GM12878 (cell line): ENCODE measurements at regions not wholly inside any gene's neighbourhood (a gene's known extent, or its start where the extent isn't known, plus 50 kb on each side); places are given as distances from the start of the nearest gene placed in this dataset.

Source experiments
- ATAC-seq: fragments of 200-7000 bp; cut with Tn5 transposase; 3 replicates; pipeline ENCODE4 v1.9.1; 2020; ENCODE audit warnings: mild to moderate bottlenecking, moderate library complexity
- BruUV-seq: library from RNA; stranded (reverse); fragments of 400-500 nt; replicated peaks from 2 replicates; lab custom pipeline; 2021; lab: Mats Ljungman, UMichigan
- CTCF ChIA-PET: fragments of 300-600 bp; sonication (Branson Sonifier 250); formaldehyde crosslinking; extraction: SDS; loops from one replicate; lab custom pipeline; 2021; ENCODE audit warnings: inconsistent platforms; lab: Yijun Ruan, JAX
- POLR2A ChIA-PET: fragments of 350-600 bp; formaldehyde crosslinking; extraction: SDS; loops from one replicate; lab custom pipeline; 2021; ENCODE audit warnings: inconsistent platforms; lab: Charles Lee
- RAD21 ChIA-PET: fragments of 300-600 bp; sonication (Branson Sonifier 250); formaldehyde crosslinking; loops from one replicate; lab custom pipeline; 2023; ENCODE audit warnings: antibody characterized with exemption; ENCODE audit not compliant: unreplicated experiment; lab: Charles Lee
- SMC1A ChIA-PET: fragments of 300-600 bp; sonication (Branson Sonifier 250); formaldehyde crosslinking; loops from one replicate; lab custom pipeline; 2023; ENCODE audit not compliant: unreplicated experiment, uncharacterized antibody; lab: Charles Lee
- DNase-seq: peaks from one replicate; pipeline ENCODE4 v3.0.0-alpha.2; 2011; ENCODE audit warnings: low read depth, low spot score
- FAIRE-seq: peaks from 3 replicates; lab custom pipeline; 2011; peaks lifted over from hg19 to GRCh38; lab: Jason Lieb, UNC
- H2AFZ ChIP-seq: 2 replicates; pipeline ENCODE4 v1.6.0; 2011; ENCODE audit warnings: low read depth, low read length, control low read depth; ENCODE audit not compliant: control insufficient read depth
- H3K27ac ChIP-seq: 2 replicates; pipeline ENCODE4 v1.5.1; 2011; ENCODE audit warnings: control low read depth; ENCODE audit not compliant: control insufficient read depth, insufficient read depth
- H3K27me3 ChIP-seq, 2 experiments: replicated peaks in 1 of 2; 2 replicates each; pipeline versions ENCODE4 v1.6.0 to v1.6.1; 2011; ENCODE audit warnings: low read length in 1 of 2; ENCODE audit not compliant: control insufficient read depth in 2 of 2, insufficient read depth in 2 of 2
- H3K36me3 ChIP-seq, 2 experiments: 2 replicates each; pipeline ENCODE4 v1.5.1; 2011; ENCODE audit warnings: low read length in 1 of 2; ENCODE audit not compliant: control insufficient read depth in 2 of 2, insufficient read depth in 2 of 2
- H3K4me1 ChIP-seq: 2 replicates; pipeline ENCODE4 v1.6.1; 2011; ENCODE audit warnings: mild to moderate bottlenecking, low read length, moderate library complexity, mixed read lengths; ENCODE audit not compliant: control insufficient read depth, insufficient read depth
- H3K4me2 ChIP-seq: 2 replicates; pipeline ENCODE4 v1.6.0; 2011; ENCODE audit warnings: control low read depth; ENCODE audit not compliant: control insufficient read depth, insufficient read depth
- H3K4me3 ChIP-seq: fragments of 200-600 bp; sonication (generic); 2 replicates; pipeline ENCODE4 v1.5.1; 2016
- H3K79me2 ChIP-seq: 2 replicates; pipeline ENCODE4 v1.6.0; 2011; ENCODE audit warnings: low read length; ENCODE audit not compliant: control insufficient read depth, insufficient read depth
- H3K9ac ChIP-seq: 2 replicates; pipeline ENCODE4 v1.8.0; 2011; ENCODE audit warnings: low read length, control low read depth, mixed read lengths; ENCODE audit not compliant: control insufficient read depth, insufficient read depth
- H3K9me3 ChIP-seq: replicated peaks from 3 replicates; pipeline ENCODE4 v1.5.1; 2011; ENCODE audit warnings: mild to moderate bottlenecking, low read length; ENCODE audit not compliant: control insufficient read depth, insufficient read depth
- H4K20me1 ChIP-seq: 2 replicates; pipeline ENCODE4 v1.6.0; 2011; ENCODE audit not compliant: control insufficient read depth, insufficient read depth
- ATF7 ChIP-seq: fragments of 450-650 bp; IDR thresholded peaks from 2 replicates; pipeline ENCODE4 v1.6.1; 2016; ENCODE audit warnings: low read depth, mild to moderate bottlenecking
- BCLAF1 ChIP-seq: fragments of 450-650 bp; IDR thresholded peaks from 2 replicates; pipeline ENCODE4 v1.6.1; 2017; ENCODE audit warnings: antibody characterized with exemption, mild to moderate bottlenecking, moderate library complexity
- BHLHE40 ChIP-seq, 2 experiments: fragments of 450-650 bp in 1 of 2; IDR thresholded peaks; 2 replicates each; pipeline ENCODE4 v1.6.1; 2011 to 2017; ENCODE audit warnings: low read depth in 2 of 2, borderline replicate concordance in 1 of 2, improper control_type of control experiment in 1 of 2, low read length in 1 of 2, mild to moderate bottlenecking in 1 of 2
- BMI1 ChIP-seq: fragments of 450-650 bp; IDR thresholded peaks from 2 replicates; pipeline ENCODE4 v1.6.1; 2016; ENCODE audit warnings: mild to moderate bottlenecking, moderate library complexity, borderline replicate concordance
- DPF2 ChIP-seq: fragments of 450-650 bp; IDR thresholded peaks from 2 replicates; pipeline ENCODE4 v1.6.1; 2017; ENCODE audit warnings: mild to moderate bottlenecking
- EP300 ChIP-seq, 2 experiments: fragments of 150-350 bp in 1 of 2; IDR thresholded peaks; 2 replicates each; pipeline ENCODE4 v1.6.1; 2011 to 2012; ENCODE audit warnings: low read depth in 2 of 2, low read length in 2 of 2, borderline replicate concordance in 1 of 2, improper control_type of control experiment in 1 of 2, inconsistent platforms in 1 of 2; ENCODE audit not compliant: control insufficient read depth in 1 of 2
- HDAC2 ChIP-seq: fragments of 200-600 bp; sonication (generic); IDR thresholded peaks from 2 replicates; pipeline ENCODE4 v1.6.1; 2017
- IKZF1 ChIP-seq: fragments of 450-650 bp; conservative IDR thresholded peaks from 2 replicates; pipeline ENCODE4 v1.6.1; 2017; ENCODE audit warnings: antibody characterized with exemption, mild to moderate bottlenecking
- IKZF2 ChIP-seq, 2 experiments: fragments of 450-650 bp; IDR thresholded peaks; 2 replicates each; pipeline ENCODE4 v1.6.1; 2017; ENCODE audit warnings: mild to moderate bottlenecking in 2 of 2, moderate library complexity in 2 of 2
- MEF2B ChIP-seq: fragments of 450-650 bp; IDR thresholded peaks from 2 replicates; pipeline ENCODE4 v1.6.1; 2018; ENCODE audit warnings: mild to moderate bottlenecking, moderate library complexity; ENCODE audit not compliant: partially characterized antibody, poor library complexity, severe bottlenecking
- MTA2 ChIP-seq: fragments of 450-650 bp; IDR thresholded peaks from 2 replicates; pipeline ENCODE4 v1.6.1; 2016; ENCODE audit warnings: low read depth, mild to moderate bottlenecking, moderate library complexity
- RAD51 ChIP-seq: fragments of 450-650 bp; IDR thresholded peaks from 2 replicates; pipeline ENCODE4 v1.6.1; 2016; ENCODE audit warnings: moderate library complexity, mild to moderate bottlenecking, inconsistent platforms
- RELB ChIP-seq: fragments of 450-650 bp; IDR thresholded peaks from 2 replicates; pipeline ENCODE4 v1.6.1; 2017; ENCODE audit warnings: low read depth, mild to moderate bottlenecking, moderate library complexity
- ZNF217 ChIP-seq: fragments of 450-650 bp; IDR thresholded peaks from 2 replicates; pipeline ENCODE4 v1.6.1; 2017; ENCODE audit warnings: antibody characterized with exemption, mild to moderate bottlenecking
- ZNF384 ChIP-seq: IDR thresholded peaks from 2 replicates; pipeline ENCODE4 v1.6.1; 2012; ENCODE audit warnings: low read depth, mild to moderate bottlenecking, low read length, improper control_type of control experiment, borderline replicate concordance
- WGBS: methylation state at CpG from one replicate; pipeline ENCODE4 v1.1.6; 2016; ENCODE audit warnings: low lambda C conversion rate; ENCODE audit not compliant: insufficient replicate concordance, insufficient coverage; ENCODE audit errors: missing lambda C conversion rate; 5-methylcytosine and 5-hydroxymethylcytosine counted together
- in situ Hi-C: fragments of 300-500 bp; cut with MboI; formaldehyde crosslinking; loops from 9 replicates; pipeline ENCODE4 v1.14.3; 2018; ENCODE audit warnings: mixed read lengths
- intact Hi-C: fragments of 100-400 bp; cut with micrococcal nuclease; formaldehyde crosslinking; loops from one replicate; pipeline ENCODE4 v1.14.2; 2022; ENCODE audit not compliant: unreplicated experiment
- TF ChIP-seq, protein P1 (sequence below): fragments of 450-650 bp; IDR thresholded peaks from 2 replicates; pipeline ENCODE4 v1.6.1; 2017; ENCODE audit warnings: mild to moderate bottlenecking

- Histone ChIP-seq H3K79me2 (no peaks in the 10 kb centered on the region), H3K9me3 (no peaks in the 10 kb centered on the region), H3K4me1 (no peaks in the 10 kb centered on the region), H3K27me3 (no peaks in the 10 kb centered on the region), H3K27ac (no peak overlapping the region), H4K20me1 (no peaks in the 10 kb centered on the region), H3K36me3 (no peaks in the 10 kb centered on the region), H3K9ac (no peak overlapping the region), H3K4me3 (no peak overlapping the region), H2AFZ (no peak overlapping the region), H3K4me2 (no peak overlapping the region)
- TF ChIP-seq ZNF217 (0 out of 2 replicates have a peak, but pooled peaks have one; percentile 35), ATF7 (peak; percentile 61), IKZF1 (peak; percentile 62; the same call in 1 of the 2 replicates), DPF2 (peak; percentile 66), RAD51 (no peak), ZNF384 (peak; percentile 56; the same call in 1 of the 2 replicates), IKZF2 (IDR thresholded peaks at IDR 0.05) (peak; percentile 68 to 72; a peak in 2 of 4 replicates), HDAC2 (no peak), BHLHE40 (IDR thresholded peaks at IDR 0.05; ENCODE audit: borderline replicate concordance in 1 of 2, low read depth in 2 of 2, low read length in 1 of 2) (peak; percentile 57; a peak in 2 of 4 replicates), BMI1 (peak; percentile 61), BCLAF1 (no peak), MTA2 (peak; percentile 97), MEF2B (peak; percentile 67), RELB (peak; percentile 78), EP300 (IDR thresholded peaks at IDR 0.05; ENCODE audit: borderline replicate concordance in 1 of 2, control insufficient read depth in 1 of 2, low read depth in 2 of 2, low read length in 2 of 2) (peak; percentile 48 to 67; a peak in 1 of 4 replicates)
- TF ChIP-seq, protein P1, sequence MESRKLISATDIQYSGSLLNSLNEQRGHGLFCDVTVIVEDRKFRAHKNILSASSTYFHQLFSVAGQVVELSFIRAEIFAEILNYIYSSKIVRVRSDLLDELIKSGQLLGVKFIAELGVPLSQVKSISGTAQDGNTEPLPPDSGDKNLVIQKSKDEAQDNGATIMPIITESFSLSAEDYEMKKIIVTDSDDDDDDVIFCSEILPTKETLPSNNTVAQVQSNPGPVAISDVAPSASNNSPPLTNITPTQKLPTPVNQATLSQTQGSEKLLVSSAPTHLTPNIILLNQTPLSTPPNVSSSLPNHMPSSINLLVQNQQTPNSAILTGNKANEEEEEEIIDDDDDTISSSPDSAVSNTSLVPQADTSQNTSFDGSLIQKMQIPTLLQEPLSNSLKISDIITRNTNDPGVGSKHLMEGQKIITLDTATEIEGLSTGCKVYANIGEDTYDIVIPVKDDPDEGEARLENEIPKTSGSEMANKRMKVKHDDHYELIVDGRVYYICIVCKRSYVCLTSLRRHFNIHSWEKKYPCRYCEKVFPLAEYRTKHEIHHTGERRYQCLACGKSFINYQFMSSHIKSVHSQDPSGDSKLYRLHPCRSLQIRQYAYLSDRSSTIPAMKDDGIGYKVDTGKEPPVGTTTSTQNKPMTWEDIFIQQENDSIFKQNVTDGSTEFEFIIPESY = no peak
- BruUV-seq = no TSS peak
- peak; percentile 86 for ATAC-seq
- 2% methylated on average over 3 of the region's 3 CpGs for WGBS
- peak; percentile 62 for FAIRE-seq
- SMC1A ChIA-PET = interaction anchor here (0.6 to 1.7 kb wide), 7 partner anchors 8 to 291 kb away, joined by 3 to 4 read pairs (median 3); no protein-coding TSS in a partner anchor
- intact Hi-C loops (no loop called here), in situ Hi-C loops (no loop called here)
- RAD21 ChIA-PET = interaction anchor here (1.3 kb wide), 1 partner anchor 59 kb away, joined by 8 read pairs; no protein-coding TSS in a partner anchor
- CTCF ChIA-PET = no interaction called here
- DNase-seq = peak; percentile 9
- POLR2A ChIA-PET = no interaction called here
These were observed 429.3 kb upstream of the VRK2 start for GRCh38 chr2:57617318-57617717.
